ENCODE measurements at regions not wholly inside any gene's neighbourhood (a gene's known extent, or its start where the extent isn't known, plus 50 kb on each side); places are given as distances from the start of the nearest gene placed in this dataset.

DNA sequence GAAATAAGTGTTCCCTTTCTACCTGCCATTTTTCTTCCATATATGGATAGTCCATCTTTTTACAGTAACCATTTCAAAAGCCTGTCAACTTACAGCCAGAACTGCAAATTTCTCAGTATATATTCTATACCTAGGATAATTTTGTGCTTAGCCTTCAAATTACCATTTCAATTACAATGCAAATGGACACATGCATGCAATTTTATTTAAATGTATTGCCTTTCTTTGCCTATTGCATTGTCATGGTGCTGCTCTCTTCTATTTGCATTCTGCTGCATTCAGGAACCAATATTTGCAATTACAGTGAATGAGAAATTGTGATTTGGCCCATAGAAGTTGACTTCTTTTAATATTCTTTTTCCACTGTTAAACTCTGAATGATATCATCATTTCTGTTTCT, 1753.4 kb upstream of the TENM3 start:
- intact Hi-C loops (cut with micrococcal nuclease) = no loop called here
- Mint-ChIP-seq H3K4me1 (ENCODE audit: low read depth) (no peaks in the 10 kb centered on the region), H3K27ac (no peak overlapping the region), H3K9me3 (peaks cover 37% of the 10 kb centered on the region), H3K27me3 (ENCODE audit: low read depth) (no peaks in the 10 kb centered on the region), H3K4me3 (ENCODE audit: low read depth) (no peak overlapping the region), H3K36me3 (ENCODE audit: low read depth) (no peaks in the 10 kb centered on the region)
- no peak for DNase-seq (ENCODE audit: low spot score)

DNA sequence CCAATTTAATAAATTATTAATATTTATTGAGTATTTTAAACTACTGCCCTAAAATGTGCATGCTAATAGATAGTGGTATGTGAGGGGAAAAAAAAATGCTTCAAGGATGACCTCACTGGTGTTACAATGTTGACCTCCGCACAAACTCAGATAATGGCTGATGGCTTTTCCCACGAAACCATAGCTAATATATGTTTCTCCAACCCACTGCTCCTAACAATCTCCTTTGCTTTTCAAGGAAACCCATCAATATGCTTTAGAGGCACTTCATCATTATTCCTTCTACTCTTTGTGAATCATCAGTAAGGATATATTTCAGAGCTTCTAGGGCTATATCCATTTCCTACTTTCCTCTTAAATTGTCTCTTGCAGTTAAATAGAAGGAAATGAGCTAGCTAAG, 1752.0 kb upstream of the TENM3 start:
- Mint-ChIP-seq H3K27ac (no peak overlapping the region), H3K27me3 (ENCODE audit: low read depth) (no peaks in the 10 kb centered on the region), H3K4me3 (ENCODE audit: low read depth) (no peak overlapping the region), H3K4me1 (ENCODE audit: low read depth) (no peaks in the 10 kb centered on the region), H3K36me3 (ENCODE audit: low read depth) (no peaks in the 10 kb centered on the region), H3K9me3 (peaks cover 36% of the 10 kb centered on the region)
- intact Hi-C loops (cut with micrococcal nuclease) = no loop called here
- DNase-seq (ENCODE audit: low spot score) = no peak

DNA sequence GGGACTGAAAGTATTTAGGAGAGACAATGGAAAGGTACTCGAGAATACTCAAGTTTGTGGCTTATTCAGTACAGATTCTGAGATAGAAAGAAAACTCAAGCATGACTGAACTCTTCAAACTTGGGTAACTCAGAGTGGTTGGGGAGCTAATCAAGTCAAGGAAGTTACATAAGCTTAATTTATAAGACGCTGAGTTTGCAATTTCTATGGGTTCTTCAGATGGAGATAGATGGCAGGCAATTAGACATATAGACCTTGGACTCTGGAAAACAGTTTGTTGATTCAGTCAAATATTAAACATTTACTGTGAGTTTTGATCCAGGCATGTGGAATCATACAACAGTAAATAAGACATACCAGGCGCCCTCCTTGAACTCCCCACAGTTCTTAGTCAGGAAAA, 1749.9 kb upstream of the TENM3 start:
- Mint-ChIP-seq H3K4me3 (ENCODE audit: low read depth) (no peak overlapping the region), H3K36me3 (ENCODE audit: low read depth) (no peaks in the 10 kb centered on the region)
- no peak for DNase-seq (ENCODE audit: low spot score)

DNA sequence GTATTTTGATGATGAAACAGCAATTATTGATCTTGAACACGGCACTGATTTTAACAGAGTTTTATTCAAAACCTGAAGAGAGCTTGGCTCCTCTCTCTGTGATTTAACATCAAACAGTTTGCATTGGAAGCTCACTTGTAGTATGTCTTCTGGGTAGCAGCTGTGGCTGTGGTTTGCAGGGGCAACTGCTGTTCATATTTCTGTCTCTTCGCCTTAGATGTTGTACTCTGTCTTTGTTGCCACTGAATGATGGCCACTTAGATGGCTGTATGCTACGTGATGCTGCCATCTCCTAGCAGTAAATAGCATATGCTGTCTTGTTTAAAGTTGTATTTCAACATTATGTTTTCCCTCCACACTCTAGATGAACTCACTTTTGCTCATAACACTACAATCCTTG, 1743.0 kb upstream of the TENM3 start:
- Mint-ChIP-seq H3K9me3 (peaks cover 11% of the 10 kb centered on the region), H3K36me3 (ENCODE audit: low read depth) (no peaks in the 10 kb centered on the region), H3K4me1 (ENCODE audit: low read depth) (no peaks in the 10 kb centered on the region), H3K27me3 (ENCODE audit: low read depth) (no peaks in the 10 kb centered on the region), H3K4me3 (ENCODE audit: low read depth) (no peak overlapping the region), H3K27ac (no peak overlapping the region)
- intact Hi-C loops (cut with micrococcal nuclease) = no loop called here
- DNase-seq (ENCODE audit: low spot score) = no peak

More for the DNA sequence above, 1749.9 kb upstream of the TENM3 start:
- H3K27ac Mint-ChIP-seq = no peak overlapping the region
- no peaks in the 10 kb centered on the region for H3K4me1 Mint-ChIP-seq (ENCODE audit: low read depth)
- intact Hi-C loops (cut with micrococcal nuclease) = no loop called here
- H3K27me3 Mint-ChIP-seq (ENCODE audit: low read depth) = no peaks in the 10 kb centered on the region
- peaks cover 28% of the 10 kb centered on the region for H3K9me3 Mint-ChIP-seq

DNA sequence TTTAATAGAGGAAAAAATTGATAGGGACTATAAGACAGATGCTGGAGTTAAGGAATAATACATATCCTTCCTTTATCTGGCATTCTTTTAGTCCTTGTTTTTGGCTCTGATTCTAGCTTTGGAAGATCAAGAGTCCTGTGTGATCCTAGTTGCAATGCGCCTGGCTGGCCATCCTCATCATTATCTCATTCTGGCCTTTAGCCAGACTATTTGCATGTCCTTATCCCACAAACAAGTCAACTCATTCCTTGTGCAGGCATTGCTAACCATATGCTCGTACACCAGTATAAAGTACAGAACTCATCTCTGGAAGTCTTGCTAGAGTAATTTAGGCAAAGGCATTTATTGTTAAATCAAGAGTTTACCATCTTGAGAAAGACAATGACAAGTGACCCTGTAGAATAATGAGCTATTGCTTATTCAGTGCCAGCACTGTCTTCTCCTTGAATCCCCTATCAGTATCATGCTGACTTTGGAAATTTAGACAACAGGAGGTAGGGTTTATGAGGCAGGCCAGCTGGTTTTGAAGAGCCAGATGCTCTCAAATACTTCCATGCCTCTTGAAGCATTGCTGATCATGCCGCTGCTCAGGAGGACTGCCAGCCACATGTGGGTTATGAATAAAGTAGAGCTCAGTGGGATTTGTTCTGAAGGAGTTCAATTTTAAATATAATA, 1730.3 kb upstream of the TENM3 start:
- no peaks in the 10 kb centered on the region for H3K36me3 Mint-ChIP-seq (ENCODE audit: low read depth)
- no peak overlapping the region for H3K4me3 Mint-ChIP-seq (ENCODE audit: low read depth)
- no peak for DNase-seq (ENCODE audit: low spot score)
- no peaks in the 10 kb centered on the region for H3K27me3 Mint-ChIP-seq (ENCODE audit: low read depth)
- intact Hi-C loops (cut with micrococcal nuclease) = no loop called here
- H3K27ac Mint-ChIP-seq = no peak overlapping the region
- no peaks in the 10 kb centered on the region for H3K4me1 Mint-ChIP-seq (ENCODE audit: low read depth)
- peaks cover 9% of the 10 kb centered on the region for H3K9me3 Mint-ChIP-seq

DNA sequence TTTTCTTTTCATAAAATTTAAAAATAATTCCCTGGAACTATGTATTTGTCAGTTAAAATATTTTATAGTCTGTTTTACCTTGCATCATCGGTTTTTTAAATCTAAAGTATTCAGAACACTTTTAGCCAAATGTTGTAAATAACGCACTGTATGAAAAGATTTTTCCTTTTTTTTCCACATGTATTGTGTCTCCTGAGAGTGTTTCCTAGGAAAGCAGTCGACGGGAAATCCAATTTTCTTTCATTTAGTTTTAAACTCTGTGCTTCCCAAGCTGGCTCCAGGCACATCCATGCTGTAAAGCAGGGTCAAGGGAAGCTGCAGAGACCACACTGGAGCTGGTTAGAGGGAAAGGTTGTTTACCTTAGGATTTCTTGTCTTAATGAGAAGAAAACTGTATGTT, 1724.3 kb upstream of the TENM3 start:
- H3K27me3 Mint-ChIP-seq (ENCODE audit: low read depth) = no peaks in the 10 kb centered on the region

DNA sequence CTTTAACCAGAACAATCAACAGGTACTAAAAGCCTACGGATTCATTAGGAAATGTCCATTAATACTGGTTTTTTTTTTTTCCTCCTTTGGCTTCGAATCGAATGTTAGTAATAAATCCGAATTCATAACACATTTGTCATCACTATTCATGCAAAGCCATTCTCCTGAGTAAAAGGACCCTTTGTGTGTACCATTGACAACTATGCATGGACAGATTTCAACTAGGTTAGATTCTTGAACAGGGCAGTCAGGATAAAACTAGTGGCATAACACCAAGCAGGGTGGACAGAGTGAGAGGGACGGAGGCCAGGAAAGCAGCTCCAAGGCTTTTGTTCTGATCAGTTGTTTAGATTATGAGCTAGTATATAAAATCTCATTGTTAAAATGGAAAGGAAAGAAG, 1722.0 kb upstream of the TENM3 start:
- Mint-ChIP-seq H3K4me1 (ENCODE audit: low read depth) (no peaks in the 10 kb centered on the region), H3K27me3 (ENCODE audit: low read depth) (no peaks in the 10 kb centered on the region), H3K36me3 (ENCODE audit: low read depth) (no peaks in the 10 kb centered on the region), H3K4me3 (ENCODE audit: low read depth) (no peak overlapping the region), H3K9me3 (peaks cover 2% of the 10 kb centered on the region), H3K27ac (no peak overlapping the region)
- intact Hi-C loops (cut with micrococcal nuclease) = no loop called here
- no peak for DNase-seq (ENCODE audit: low spot score)

More for the DNA sequence above, 1724.3 kb upstream of the TENM3 start:
- Mint-ChIP-seq H3K27ac (no peak overlapping the region), H3K36me3 (ENCODE audit: low read depth) (no peaks in the 10 kb centered on the region), H3K9me3 (peaks cover 5% of the 10 kb centered on the region), H3K4me1 (ENCODE audit: low read depth) (no peaks in the 10 kb centered on the region), H3K4me3 (ENCODE audit: low read depth) (no peak overlapping the region)
- no peak for DNase-seq (ENCODE audit: low spot score)
- intact Hi-C loops (cut with micrococcal nuclease) = no loop called here

DNA sequence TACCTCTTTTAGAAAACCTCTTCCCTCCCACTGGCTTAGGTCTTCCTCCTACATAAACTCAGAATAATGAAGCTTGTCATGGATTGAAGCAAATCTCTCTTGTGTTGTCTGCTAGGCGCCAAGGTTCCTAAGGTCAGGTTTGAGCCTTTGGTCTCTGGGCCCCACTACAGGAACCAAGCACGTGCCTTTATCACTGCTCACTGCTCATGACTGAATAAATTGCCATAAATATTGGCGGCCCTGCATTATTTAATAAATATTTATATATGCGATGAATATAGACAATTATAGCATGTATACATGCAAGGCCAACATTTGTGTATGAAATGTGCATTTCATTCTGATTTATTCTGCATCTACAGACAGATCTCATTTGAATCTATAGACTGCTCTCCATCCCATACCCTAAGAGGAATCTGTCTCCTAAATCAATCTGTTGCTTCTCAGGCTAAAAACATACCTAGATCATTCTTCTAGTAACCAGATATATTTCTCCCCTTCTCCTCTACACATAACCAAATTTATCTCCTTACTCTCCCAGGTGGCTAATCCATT, 1717.6 kb upstream of the TENM3 start:
- H3K27me3 Mint-ChIP-seq (ENCODE audit: low read depth) = no peaks in the 10 kb centered on the region
- DNase-seq (ENCODE audit: low spot score) = no peak
- no peaks in the 10 kb centered on the region for H3K36me3 Mint-ChIP-seq (ENCODE audit: low read depth)
- H3K27ac Mint-ChIP-seq = no peak overlapping the region
- no peaks in the 10 kb centered on the region for H3K4me1 Mint-ChIP-seq (ENCODE audit: low read depth)
- no peak overlapping the region for H3K4me3 Mint-ChIP-seq (ENCODE audit: low read depth)
- H3K9me3 Mint-ChIP-seq = no peaks in the 10 kb centered on the region
- intact Hi-C loops (cut with micrococcal nuclease) = no loop called here

DNA sequence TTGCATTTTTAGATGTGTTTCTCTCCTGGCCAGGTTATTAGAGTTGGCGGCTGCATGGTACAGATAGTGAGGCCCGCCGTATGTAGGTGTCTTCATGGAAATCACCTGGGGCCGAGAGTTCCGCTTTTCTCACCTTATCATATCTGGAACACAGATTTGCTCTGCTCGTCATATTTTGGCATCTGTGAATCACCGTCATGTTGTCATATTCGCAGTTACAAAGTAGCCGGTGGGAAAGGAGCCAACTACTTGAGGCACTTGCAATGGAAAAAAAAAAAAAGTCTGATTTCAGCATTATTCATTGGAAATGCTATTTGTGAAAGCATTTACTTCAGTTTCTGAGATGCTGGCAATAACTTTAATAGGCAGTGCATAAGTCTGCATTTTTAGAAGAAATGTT, 1715.2 kb upstream of the TENM3 start:
- DNase-seq (ENCODE audit: low spot score) = no peak
- H3K4me3 Mint-ChIP-seq (ENCODE audit: low read depth) = no peak overlapping the region
- no peaks in the 10 kb centered on the region for H3K36me3 Mint-ChIP-seq (ENCODE audit: low read depth)
- intact Hi-C loops (cut with micrococcal nuclease) = no loop called here
- H3K27me3 Mint-ChIP-seq (ENCODE audit: low read depth) = no peaks in the 10 kb centered on the region
- peaks cover 6% of the 10 kb centered on the region for H3K9me3 Mint-ChIP-seq
- no peak overlapping the region for H3K27ac Mint-ChIP-seq
- no peaks in the 10 kb centered on the region for H3K4me1 Mint-ChIP-seq (ENCODE audit: low read depth)

DNA sequence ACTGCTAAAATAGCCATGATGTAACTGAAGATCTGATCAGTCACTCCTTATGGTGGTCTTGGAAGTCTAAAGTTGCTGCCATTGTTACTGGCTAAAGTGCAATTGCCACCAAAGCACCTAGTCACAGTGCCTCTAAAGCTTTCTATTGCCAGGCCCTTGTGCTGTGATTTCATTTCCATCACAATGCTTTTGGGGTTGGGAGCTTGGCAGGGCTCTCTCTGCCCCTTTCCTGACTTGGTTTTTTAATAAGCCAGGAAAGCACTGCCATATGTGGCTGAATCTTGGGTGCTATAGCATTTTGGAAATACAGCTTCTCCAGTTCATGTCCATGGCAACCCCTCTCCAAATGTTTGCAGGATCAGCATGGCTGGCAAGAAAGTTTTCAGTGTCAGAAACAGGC, 1712.4 kb upstream of the TENM3 start:
- no peak for DNase-seq (ENCODE audit: low spot score)
- no peaks in the 10 kb centered on the region for H3K27me3 Mint-ChIP-seq (ENCODE audit: low read depth)
- no peaks in the 10 kb centered on the region for H3K4me1 Mint-ChIP-seq (ENCODE audit: low read depth)
- intact Hi-C loops (cut with micrococcal nuclease) = no loop called here
- peaks cover 9% of the 10 kb centered on the region for H3K9me3 Mint-ChIP-seq
- H3K4me3 Mint-ChIP-seq (ENCODE audit: low read depth) = no peak overlapping the region
- no peak overlapping the region for H3K27ac Mint-ChIP-seq
- no peaks in the 10 kb centered on the region for H3K36me3 Mint-ChIP-seq (ENCODE audit: low read depth)

DNA sequence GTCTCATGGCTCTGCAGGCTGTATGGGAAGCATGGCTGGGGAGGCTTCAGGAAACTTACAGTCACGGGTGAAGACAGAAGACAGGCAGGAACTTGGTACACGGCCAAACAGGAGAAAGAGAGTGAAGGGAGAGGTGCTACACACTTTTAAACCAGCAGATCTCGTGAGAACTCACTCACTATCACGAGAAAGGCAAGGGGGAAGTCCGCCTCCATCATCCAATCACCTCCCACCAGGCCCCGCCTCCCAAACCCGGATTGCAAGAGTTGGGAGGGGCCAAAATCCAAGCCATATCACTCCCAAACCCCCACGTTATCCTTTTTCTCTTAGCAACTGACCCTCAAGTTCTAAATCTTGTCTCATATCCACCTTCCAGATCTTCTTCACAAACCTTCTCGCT, 1710.5 kb upstream of the TENM3 start:
- H3K27ac Mint-ChIP-seq = no peak overlapping the region
- no peak for DNase-seq (ENCODE audit: low spot score)
- no peak overlapping the region for H3K4me3 Mint-ChIP-seq (ENCODE audit: low read depth)
- no peaks in the 10 kb centered on the region for H3K36me3 Mint-ChIP-seq (ENCODE audit: low read depth)
- intact Hi-C loops (cut with micrococcal nuclease) = no loop called here
- no peaks in the 10 kb centered on the region for H3K27me3 Mint-ChIP-seq (ENCODE audit: low read depth)
- H3K9me3 Mint-ChIP-seq = peaks cover 13% of the 10 kb centered on the region
- H3K4me1 Mint-ChIP-seq (ENCODE audit: low read depth) = no peaks in the 10 kb centered on the region

DNA sequence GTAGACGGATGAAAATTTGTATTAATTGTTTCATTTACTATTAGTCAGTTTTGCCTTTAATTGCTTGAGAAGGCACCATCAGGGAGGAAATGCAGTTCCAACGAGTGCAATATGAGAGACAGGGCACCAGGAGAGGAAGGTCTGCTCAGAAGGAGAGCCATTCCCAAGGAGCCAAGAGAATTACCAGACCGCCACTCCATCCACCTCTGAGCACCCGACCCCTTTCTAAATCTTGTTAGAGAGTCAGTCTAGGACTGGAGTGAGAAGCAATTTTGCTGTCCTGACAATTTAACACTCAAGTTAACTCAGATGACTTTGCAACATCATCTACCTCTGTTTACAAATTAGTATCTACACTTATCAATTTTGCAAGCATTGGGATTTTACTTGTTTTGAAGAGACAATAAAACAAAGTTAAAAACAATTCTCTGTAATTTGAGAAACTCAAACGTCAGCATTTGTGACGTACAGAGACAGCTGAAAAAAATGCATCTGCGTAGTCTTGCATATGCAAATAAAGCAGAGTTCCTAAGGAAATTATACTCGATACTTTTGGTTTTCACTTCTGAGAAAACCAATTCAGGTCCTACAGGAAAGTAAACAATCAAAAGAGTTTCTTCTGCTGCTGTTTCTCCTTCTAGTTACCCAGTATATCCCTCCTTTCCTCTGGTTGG, 1704.7 kb upstream of the TENM3 start:
- H3K4me3 Mint-ChIP-seq (ENCODE audit: low read depth) = no peak overlapping the region
- H3K9me3 Mint-ChIP-seq = peaks cover 5% of the 10 kb centered on the region
- DNase-seq (ENCODE audit: low spot score) = no peak

DNA sequence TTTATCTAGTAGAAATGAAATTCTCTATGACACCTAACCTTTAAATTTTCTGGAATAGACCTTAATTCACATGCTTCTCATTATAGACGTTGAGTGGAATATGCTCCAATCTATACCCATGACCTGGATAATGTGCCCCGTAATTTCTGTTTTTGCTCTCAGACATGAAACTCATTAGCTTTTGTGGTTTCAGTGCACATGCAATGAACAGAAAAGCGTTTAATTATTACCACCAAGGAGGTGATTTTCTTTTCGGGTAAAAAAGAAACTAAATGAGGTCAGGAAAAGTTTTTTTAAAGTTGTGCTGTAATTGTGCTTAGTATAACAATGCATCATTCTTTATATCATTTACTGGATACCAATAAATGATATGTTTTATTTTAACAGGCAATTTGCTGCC, 1703.9 kb upstream of the TENM3 start:
- Mint-ChIP-seq H3K4me3 (ENCODE audit: low read depth) (no peak overlapping the region), H3K27ac (no peak overlapping the region), H3K27me3 (ENCODE audit: low read depth) (no peaks in the 10 kb centered on the region), H3K36me3 (ENCODE audit: low read depth) (no peaks in the 10 kb centered on the region), H3K4me1 (ENCODE audit: low read depth) (no peaks in the 10 kb centered on the region), H3K9me3 (peaks cover 5% of the 10 kb centered on the region)
- DNase-seq (ENCODE audit: low spot score) = no peak
- intact Hi-C loops (cut with micrococcal nuclease) = no loop called here

More for the DNA sequence above, 1704.7 kb upstream of the TENM3 start:
- Mint-ChIP-seq H3K27me3 (ENCODE audit: low read depth) (no peaks in the 10 kb centered on the region), H3K4me1 (ENCODE audit: low read depth) (no peaks in the 10 kb centered on the region), H3K36me3 (ENCODE audit: low read depth) (no peaks in the 10 kb centered on the region), H3K27ac (no peak overlapping the region)
- intact Hi-C loops (cut with micrococcal nuclease) = no loop called here

Data from activated T-helper 2 cell treated with anti-CD3 and anti-CD28 coated beads, Interferon-gamma antibody, Interleukin-2, Interleukin-4, amounts not matched to agents 10 μg/mL and 5 μg/mL and 100 μg/mL, durations not matched to agents 14 hours and 24 hours and 36 hours (primary cell).